Left ventricle myocardium inferior (tissue), 1 donor: ENCODE measurements at regions not wholly inside any gene's neighbourhood (a gene's known extent, or its start where the extent isn't known, plus 50 kb on each side); places are given as distances from the start of the nearest gene placed in this dataset.

Experiments used
- DNase-seq: peaks from one replicate; pipeline ENCODE4 v3.0.0-alpha.2; 2020
- H3K27ac ChIP-seq: fragments of 200-600 bp; replicated peaks from 2 replicates; pipeline ENCODE4 v1.8.0; 2021
- H3K27me3 ChIP-seq: fragments of 200-600 bp; 2 replicates; pipeline ENCODE4 v1.8.0; 2021; ENCODE audit warnings: low read depth
- H3K36me3 ChIP-seq: fragments of 200-600 bp; 2 replicates; pipeline ENCODE4 v1.8.0; 2021
- H3K4me1 ChIP-seq: fragments of 200-600 bp; 2 replicates; pipeline ENCODE4 v1.8.0; 2021
- H3K4me3 ChIP-seq: fragments of 200-600 bp; 2 replicates; pipeline ENCODE4 v1.8.0; 2021; ENCODE audit warnings: mild to moderate bottlenecking, moderate library complexity
- H3K9me3 ChIP-seq: fragments of 200-600 bp; replicated peaks from 2 replicates; pipeline ENCODE4 v1.8.0; 2021
- intact Hi-C: fragments of 100-400 bp; cut with micrococcal nuclease; formaldehyde crosslinking; loops from one replicate; pipeline ENCODE4 v1.11.0; 2022
- TF ChIP-seq, protein P1 (sequence below): fragments of 200-600 bp; IDR thresholded peaks from 2 replicates; pipeline ENCODE4 v1.8.0; 2021; ENCODE audit warnings: antibody characterized with exemption, mild to moderate bottlenecking, borderline replicate concordance
- donor health status: DM: no; HTN: yes; CAD: no; lungs with severe emphysema.

DNA sequence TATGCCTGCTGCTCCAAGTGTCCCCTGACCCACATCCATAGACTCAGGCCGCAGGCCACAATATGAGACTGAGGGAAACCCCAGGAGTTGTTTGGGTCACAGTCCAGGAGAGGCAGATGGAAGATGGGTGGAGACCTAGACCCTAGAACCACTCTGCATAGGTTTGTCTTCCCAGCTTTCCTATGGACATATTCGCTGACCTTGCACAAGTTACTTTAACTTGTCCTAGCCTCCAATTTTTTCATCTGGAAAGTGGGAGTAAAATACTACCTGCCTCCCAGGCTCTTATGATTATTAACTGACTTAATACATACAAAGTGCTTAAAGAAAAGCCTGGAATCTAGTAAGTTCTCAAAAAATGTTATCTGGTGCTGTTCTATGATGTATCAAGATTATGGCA lies 157.1 kb upstream of the IFNG-AS1 start:
- no peaks in the 10 kb centered on the region for H3K27me3 ChIP-seq
- no peak for DNase-seq
- TF ChIP-seq, protein P1, sequence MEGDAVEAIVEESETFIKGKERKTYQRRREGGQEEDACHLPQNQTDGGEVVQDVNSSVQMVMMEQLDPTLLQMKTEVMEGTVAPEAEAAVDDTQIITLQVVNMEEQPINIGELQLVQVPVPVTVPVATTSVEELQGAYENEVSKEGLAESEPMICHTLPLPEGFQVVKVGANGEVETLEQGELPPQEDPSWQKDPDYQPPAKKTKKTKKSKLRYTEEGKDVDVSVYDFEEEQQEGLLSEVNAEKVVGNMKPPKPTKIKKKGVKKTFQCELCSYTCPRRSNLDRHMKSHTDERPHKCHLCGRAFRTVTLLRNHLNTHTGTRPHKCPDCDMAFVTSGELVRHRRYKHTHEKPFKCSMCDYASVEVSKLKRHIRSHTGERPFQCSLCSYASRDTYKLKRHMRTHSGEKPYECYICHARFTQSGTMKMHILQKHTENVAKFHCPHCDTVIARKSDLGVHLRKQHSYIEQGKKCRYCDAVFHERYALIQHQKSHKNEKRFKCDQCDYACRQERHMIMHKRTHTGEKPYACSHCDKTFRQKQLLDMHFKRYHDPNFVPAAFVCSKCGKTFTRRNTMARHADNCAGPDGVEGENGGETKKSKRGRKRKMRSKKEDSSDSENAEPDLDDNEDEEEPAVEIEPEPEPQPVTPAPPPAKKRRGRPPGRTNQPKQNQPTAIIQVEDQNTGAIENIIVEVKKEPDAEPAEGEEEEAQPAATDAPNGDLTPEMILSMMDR: no peak
- intact Hi-C loops: no loop called here
- no peak overlapping the region for H3K4me3 ChIP-seq
- no peaks in the 10 kb centered on the region for H3K36me3 ChIP-seq
- no peak overlapping the region for H3K27ac ChIP-seq
- peaks cover 16% of the 10 kb centered on the region for H3K4me1 ChIP-seq
- no peaks in the 10 kb centered on the region for H3K9me3 ChIP-seq

DNA sequence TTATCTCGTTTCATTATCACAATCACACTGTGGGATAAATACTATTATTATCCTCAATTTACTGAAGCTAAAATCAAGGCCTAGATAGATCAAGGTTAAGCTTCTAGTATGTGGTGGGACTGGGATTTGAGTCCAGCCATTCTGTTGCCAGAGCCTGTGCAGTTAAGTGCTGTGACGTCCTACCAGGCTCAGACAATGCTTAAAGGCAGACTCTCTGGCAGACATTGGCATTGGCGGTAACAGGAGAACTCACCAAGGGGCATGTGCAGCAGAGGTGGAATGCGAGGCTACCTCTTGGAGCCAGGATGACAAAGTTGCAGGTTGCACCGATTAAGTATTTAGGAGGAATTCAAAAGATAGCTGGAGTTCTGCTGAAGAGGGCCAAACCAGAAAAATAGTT lies 155.6 kb upstream of the IFNG-AS1 start:
- Histone ChIP-seq H3K9me3 (peaks cover 12% of the 10 kb centered on the region), H3K27ac (no peak overlapping the region), H3K4me1 (peaks cover 3% of the 10 kb centered on the region), H3K27me3 (no peaks in the 10 kb centered on the region), H3K4me3 (no peak overlapping the region), H3K36me3 (no peaks in the 10 kb centered on the region)
- DNase-seq: no peak
- TF ChIP-seq, protein P1: no peak
- intact Hi-C loops: no loop called here

DNA sequence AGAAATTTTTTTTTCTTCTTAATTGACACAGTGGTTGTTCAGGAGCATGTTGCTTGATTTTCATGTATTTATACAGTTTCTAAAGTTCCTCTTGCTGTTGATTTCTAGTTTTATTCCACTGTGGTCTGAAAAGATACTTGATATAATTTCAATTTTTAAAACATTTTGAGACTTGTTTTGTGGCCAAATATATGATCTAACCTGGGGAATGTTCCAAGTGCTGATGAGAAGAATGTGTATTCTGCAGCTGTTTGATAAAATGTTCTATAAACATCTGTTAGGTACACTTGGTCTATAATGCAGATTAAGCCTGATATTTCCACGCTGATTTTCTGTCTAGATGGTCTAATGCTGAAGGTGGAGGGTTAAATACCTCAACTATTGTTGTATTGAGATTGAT lies 151.4 kb upstream of the IFNG-AS1 start:
- intact Hi-C loops: no loop called here
- H3K27ac ChIP-seq: no peak overlapping the region
- H3K27me3 ChIP-seq: no peaks in the 10 kb centered on the region
- no peak for DNase-seq
- H3K36me3 ChIP-seq: no peaks in the 10 kb centered on the region
- H3K4me1 ChIP-seq: no peaks in the 10 kb centered on the region
- H3K9me3 ChIP-seq: peaks cover 21% of the 10 kb centered on the region
- no peak overlapping the region for H3K4me3 ChIP-seq
- TF ChIP-seq, protein P1: no peak

DNA sequence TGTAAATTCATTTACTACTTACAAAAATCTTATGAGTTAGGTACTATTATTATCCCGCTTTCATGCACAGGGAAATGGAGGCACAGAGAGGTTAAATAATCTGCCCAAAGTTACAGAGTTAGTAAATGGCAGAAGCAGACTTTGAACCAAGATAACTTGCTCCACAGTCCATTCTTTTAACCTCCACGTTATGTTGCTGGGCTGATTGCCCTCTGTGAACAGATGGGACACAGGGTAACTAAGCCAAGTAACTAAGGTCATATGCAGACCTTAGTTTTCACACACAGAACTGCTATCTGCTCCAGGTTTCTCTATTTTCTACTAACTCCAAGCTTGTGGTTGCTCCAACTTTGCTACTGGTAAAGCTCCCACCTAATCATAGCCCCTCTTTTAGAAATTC lies 147.1 kb upstream of the IFNG-AS1 start:
- intact Hi-C loops: no loop called here
- H3K4me1 ChIP-seq: no peaks in the 10 kb centered on the region
- TF ChIP-seq, protein P1: no peak
- no peak overlapping the region for H3K27ac ChIP-seq
- H3K36me3 ChIP-seq: no peaks in the 10 kb centered on the region
- no peaks in the 10 kb centered on the region for H3K27me3 ChIP-seq
- H3K9me3 ChIP-seq: peaks cover 21% of the 10 kb centered on the region
- no peak overlapping the region for H3K4me3 ChIP-seq
- no peak for DNase-seq

DNA sequence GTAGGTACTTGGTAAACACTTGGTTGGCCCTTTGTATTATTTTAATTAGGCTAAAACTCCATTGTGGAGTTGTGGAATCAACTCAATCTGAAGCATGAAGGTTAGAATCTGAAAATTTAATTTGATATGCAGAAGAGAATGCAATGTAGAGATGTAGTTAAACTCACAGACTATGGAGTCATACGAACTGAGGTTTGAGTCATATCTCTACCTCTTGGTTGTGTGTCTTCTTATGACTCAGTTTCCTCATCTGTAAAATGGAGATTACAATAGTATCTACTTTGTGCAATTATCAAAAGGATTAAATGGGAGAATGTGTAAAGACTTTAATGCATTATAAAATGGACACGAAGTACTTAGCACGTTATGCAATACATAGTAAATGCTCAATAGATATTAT lies 146.0 kb upstream of the IFNG-AS1 start:
- DNase-seq: no peak
- TF ChIP-seq, protein P1: no peak
- H3K4me3 ChIP-seq: no peak overlapping the region
- no peaks in the 10 kb centered on the region for H3K27me3 ChIP-seq
- no peaks in the 10 kb centered on the region for H3K4me1 ChIP-seq
- no peaks in the 10 kb centered on the region for H3K36me3 ChIP-seq
- no peak overlapping the region for H3K27ac ChIP-seq
- H3K9me3 ChIP-seq: peaks cover 12% of the 10 kb centered on the region
- intact Hi-C loops: no loop called here

DNA sequence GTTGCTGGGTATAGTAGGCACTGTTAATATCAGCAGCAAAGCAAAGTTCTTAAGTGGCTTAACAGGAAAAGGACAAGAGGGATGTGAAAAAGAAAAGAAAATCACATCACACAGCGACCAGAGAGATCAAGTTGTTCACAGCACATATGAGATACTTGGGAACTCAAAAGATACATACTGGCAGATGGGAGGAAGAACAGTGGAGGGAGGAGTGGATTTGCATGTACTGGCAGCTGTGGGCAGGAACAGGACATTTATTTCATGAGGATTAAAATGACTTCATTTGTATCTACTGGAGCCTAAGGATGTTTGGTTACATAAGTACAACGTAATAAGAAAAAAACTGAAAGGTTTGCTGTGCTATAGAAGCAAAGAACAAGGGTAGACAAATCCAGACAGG lies 136.5 kb upstream of the IFNG-AS1 start:
- Histone ChIP-seq H3K36me3 (no peaks in the 10 kb centered on the region), H3K27me3 (no peaks in the 10 kb centered on the region), H3K27ac (no peak overlapping the region), H3K9me3 (peaks cover 4% of the 10 kb centered on the region), H3K4me3 (no peak overlapping the region), H3K4me1 (peaks cover 8% of the 10 kb centered on the region)
- no peak for DNase-seq
- TF ChIP-seq, protein P1: no peak
- intact Hi-C loops: no loop called here
